ENCODE measurements at regions not wholly inside any gene's neighbourhood (a gene's known extent, or its start where the extent isn't known, plus 50 kb on each side); places are given as distances from the start of the nearest gene placed in this dataset.
"Not testable (repeated sequence)": the region's sequence is repeated elsewhere in the genome, so short reads cannot be mapped to it uniquely, and the experiment has no call there.

GRCh38 chr17:5745111-5745813 lies 161.0 kb upstream of the NLRP1 start:
- DNase-seq (ENCODE audit: extremely low read depth in 1 of 2, low read depth in 1 of 2): no peak

- DNase-seq (ENCODE audit: extremely low read depth in 1 of 2, low read depth in 1 of 2): no peak
These were observed 163.0 kb upstream of the NLRP1 start for GRCh38 chr17:5747276-5747675.

GRCh38 chr17:5747964-5748363 lies 163.7 kb upstream of the NLRP1 start:
- DNase-seq (ENCODE audit: extremely low read depth in 1 of 2, low read depth in 1 of 2): no peak

GRCh38 chr17:5753421-5753820 lies 169.1 kb upstream of the NLRP1 start:
- no peak for DNase-seq (ENCODE audit: extremely low read depth in 1 of 2, low read depth in 1 of 2)

GRCh38 chr17:5757314-5757907 lies 173.1 kb upstream of the NLRP1 start:
- no peak for DNase-seq (ENCODE audit: extremely low read depth in 1 of 2, low read depth in 1 of 2)

- no peak for DNase-seq (ENCODE audit: extremely low read depth in 1 of 2, low read depth in 1 of 2)
These were observed 174.3 kb upstream of the NLRP1 start for GRCh38 chr17:5758651-5759050.

GRCh38 chr17:5759501-5759925 lies 175.2 kb upstream of the NLRP1 start:
- DNase-seq (ENCODE audit: extremely low read depth in 1 of 2, low read depth in 1 of 2): no peak

GRCh38 chr17:5762191-5762590 lies 177.9 kb upstream of the NLRP1 start:
- DNase-seq (ENCODE audit: extremely low read depth in 1 of 2, low read depth in 1 of 2): no peak

- no peak for DNase-seq (ENCODE audit: extremely low read depth in 1 of 2, low read depth in 1 of 2)
These were observed 179.4 kb upstream of the NLRP1 start for GRCh38 chr17:5763595-5764306.

GRCh38 chr17:5769593-5770354 lies 185.5 kb upstream of the NLRP1 start:
- no peak for DNase-seq (ENCODE audit: extremely low read depth in 1 of 2, low read depth in 1 of 2)

GRCh38 chr17:5770441-5771270 lies 186.3 kb upstream of the NLRP1 start:
- no peak for DNase-seq (ENCODE audit: extremely low read depth in 1 of 2, low read depth in 1 of 2)

GRCh38 chr17:5771271-5771577 lies 186.9 kb upstream of the NLRP1 start:
- not testable (repeated sequence) for DNase-seq (ENCODE audit: extremely low read depth in 1 of 2, low read depth in 1 of 2)

- not testable (repeated sequence) for DNase-seq (ENCODE audit: extremely low read depth in 1 of 2, low read depth in 1 of 2)
These were observed 187.7 kb upstream of the NLRP1 start for GRCh38 chr17:5772017-5772416.

GRCh38 chr17:5772720-5773119 lies 188.4 kb upstream of the NLRP1 start:
- DNase-seq (ENCODE audit: extremely low read depth in 1 of 2, low read depth in 1 of 2): no peak

GRCh38 chr17:5773816-5774360 lies 189.6 kb upstream of the NLRP1 start:
- no peak for DNase-seq (ENCODE audit: extremely low read depth in 1 of 2, low read depth in 1 of 2)

GRCh38 chr17:5775098-5775497 lies 190.8 kb upstream of the NLRP1 start:
- DNase-seq (ENCODE audit: extremely low read depth in 1 of 2, low read depth in 1 of 2): no peak

GRCh38 chr17:5780476-5780875 lies 196.2 kb upstream of the NLRP1 start:
- DNase-seq (ENCODE audit: extremely low read depth in 1 of 2, low read depth in 1 of 2): no peak

- no peak for DNase-seq (ENCODE audit: extremely low read depth in 1 of 2, low read depth in 1 of 2)
These were observed 197.1 kb upstream of the NLRP1 start for GRCh38 chr17:5781236-5781927.

- DNase-seq (ENCODE audit: extremely low read depth in 1 of 2, low read depth in 1 of 2): no peak
These were observed 199.0 kb upstream of the NLRP1 start for GRCh38 chr17:5783269-5783668.

- no peak for DNase-seq (ENCODE audit: extremely low read depth in 1 of 2, low read depth in 1 of 2)
These were observed 199.5 kb upstream of the NLRP1 start for GRCh38 chr17:5783851-5784250.

Data from stimulated activated CD8-positive, alpha-beta memory T cell treated with anti-CD3 and anti-CD28 coated beads, Interleukin-7, amount 100 ng/mL, for 48 hours (primary cell).